HG02970 (cell line): ENCODE measurements at regions not wholly inside any gene's neighbourhood (a gene's known extent, or its start where the extent isn't known, plus 50 kb on each side); places are given as distances from the start of the nearest gene placed in this dataset.
"Not testable (repeated sequence)": the region's sequence is repeated elsewhere in the genome, so short reads cannot be mapped to it uniquely, and the experiment has no call there.

Experiments
- ATAC-seq: cut with Tn5 transposase; IDR thresholded peaks from one replicate; pipeline ENCODE4 v1.9.1; 2021; ENCODE audit warnings: mild to moderate bottlenecking, moderate library complexity, moderate number of reproducible peaks; ENCODE audit not compliant: unreplicated experiment, low FRiP score

DNA sequence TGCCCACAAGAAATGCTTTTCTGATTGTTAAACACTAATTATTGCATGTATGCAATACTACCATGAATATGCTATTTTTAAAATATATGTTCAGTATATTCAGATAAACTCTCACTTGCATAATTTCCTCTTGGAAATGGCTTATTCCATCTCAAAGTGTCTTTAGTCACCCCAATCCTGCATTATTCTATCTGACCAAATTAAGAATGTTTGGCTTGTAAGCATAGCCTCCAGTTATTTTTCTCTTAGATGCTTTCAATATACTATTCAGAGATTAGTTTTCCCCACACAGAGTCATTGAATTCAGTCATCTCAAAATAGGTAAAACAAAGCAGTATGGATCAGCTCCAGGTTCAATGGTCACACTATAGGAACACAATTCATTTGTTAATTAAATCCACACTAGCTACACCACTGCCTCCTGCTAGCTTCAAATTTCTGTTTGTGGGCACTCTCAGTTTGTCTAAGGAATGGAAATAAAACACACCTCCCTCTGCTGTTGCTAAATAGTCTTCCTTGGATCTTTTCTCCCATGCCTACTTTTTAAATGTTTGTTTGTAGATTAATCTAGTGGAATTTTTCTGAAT, 134.6 kb upstream of the TBCA start:
- no peak for ATAC-seq

- no peak for ATAC-seq
Observed at GRCh38 chr5:77909237-77909636, 133.1 kb upstream of the TBCA start.

GRCh38 chr5:77908787-77909186, 132.6 kb upstream of the TBCA start:
- no peak for ATAC-seq

DNA sequence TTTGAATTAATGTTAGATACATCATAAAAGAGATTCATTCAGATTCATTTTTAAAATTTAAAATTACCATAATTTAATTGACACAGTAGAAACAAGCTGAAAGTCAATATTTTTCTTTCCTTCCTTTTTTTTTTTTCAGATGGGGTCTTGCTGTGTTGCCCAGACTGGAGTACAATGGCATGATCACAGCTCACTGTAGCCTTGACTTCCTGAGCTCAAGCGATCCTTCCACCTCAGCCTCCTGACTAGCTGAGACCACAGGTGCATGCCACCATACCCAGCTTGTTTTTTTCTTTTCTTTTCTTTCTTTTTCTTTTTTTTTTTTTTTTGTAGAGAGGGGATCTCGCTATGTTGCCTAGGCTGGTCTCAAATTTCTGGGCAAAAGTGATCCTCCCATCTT, 131.6 kb upstream of the TBCA start:
- ATAC-seq, result no peak

GRCh38 chr5:77906806-77907205, 130.7 kb upstream of the TBCA start:
- no peak for ATAC-seq

GRCh38 chr5:77904362-77904761, 128.2 kb upstream of the TBCA start:
- no peak for ATAC-seq

- no peak for ATAC-seq
Observed at GRCh38 chr5:77900691-77901090, 124.6 kb upstream of the TBCA start.

DNA sequence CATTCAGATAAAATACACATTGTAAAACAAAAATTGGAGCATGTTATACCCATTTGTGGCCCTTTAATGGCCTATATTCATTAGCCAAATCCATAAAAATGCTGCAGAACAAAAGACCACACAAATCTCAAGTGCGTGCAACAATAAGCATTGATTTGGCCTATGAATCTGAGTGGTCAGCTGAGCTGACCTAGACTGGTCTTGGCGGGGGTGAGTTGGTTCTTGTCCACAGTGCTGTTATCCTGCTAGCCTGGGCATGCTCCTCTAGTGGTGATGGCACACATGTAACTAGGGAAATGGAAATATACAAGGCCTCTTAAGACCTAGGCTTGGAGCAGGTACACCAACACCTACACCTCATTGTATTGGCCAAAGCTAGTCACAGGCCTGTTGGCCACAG, 122.2 kb upstream of the TBCA start:
- no peak for ATAC-seq

- no peak for ATAC-seq
Observed at GRCh38 chr5:77896338-77896737, 120.2 kb upstream of the TBCA start.

DNA sequence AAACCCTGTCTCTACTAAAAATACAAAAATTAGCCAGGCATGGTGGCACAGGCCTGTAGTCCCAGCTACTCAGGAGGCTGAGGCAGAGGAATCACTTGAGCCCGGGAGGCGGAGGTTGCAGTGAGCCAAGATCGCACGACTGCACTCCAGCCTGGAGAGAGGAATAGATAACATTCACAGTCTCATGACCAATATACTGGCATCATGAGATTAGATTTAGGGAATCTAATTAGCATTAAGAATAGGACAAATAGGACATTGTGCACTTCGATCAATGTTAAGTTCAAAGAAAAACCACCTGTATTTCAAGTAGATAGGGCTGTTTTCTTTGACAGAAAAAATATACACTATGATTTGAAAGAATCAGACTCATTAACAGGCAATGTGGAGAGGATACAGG, 118.0 kb upstream of the TBCA start:
- not testable (repeated sequence) for ATAC-seq

- no peak for ATAC-seq
Observed at GRCh38 chr5:77893225-77893860, 117.2 kb upstream of the TBCA start.

- ATAC-seq, result no peak
Observed at GRCh38 chr5:77892061-77893010, 116.2 kb upstream of the TBCA start.

DNA sequence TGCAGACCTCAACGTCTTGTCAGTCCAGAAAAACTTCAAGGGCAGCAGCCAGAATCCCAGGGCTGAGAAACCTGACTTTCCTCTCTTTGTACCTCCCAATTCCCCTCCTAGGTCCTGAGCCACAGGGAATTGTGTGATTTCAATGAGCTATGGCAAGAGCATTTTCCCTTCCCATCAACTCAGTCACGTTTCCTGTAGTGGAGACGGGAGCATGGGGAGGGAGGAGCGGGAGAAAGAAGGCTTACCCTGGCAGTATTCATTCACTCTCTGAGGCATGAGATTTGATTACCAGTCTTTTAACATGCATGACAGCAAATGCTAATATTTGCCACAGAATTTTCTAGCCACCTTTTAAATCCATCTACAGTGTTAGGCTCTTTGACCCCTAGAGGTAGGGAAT, 109.4 kb upstream of the TBCA start:
- no peak for ATAC-seq

DNA sequence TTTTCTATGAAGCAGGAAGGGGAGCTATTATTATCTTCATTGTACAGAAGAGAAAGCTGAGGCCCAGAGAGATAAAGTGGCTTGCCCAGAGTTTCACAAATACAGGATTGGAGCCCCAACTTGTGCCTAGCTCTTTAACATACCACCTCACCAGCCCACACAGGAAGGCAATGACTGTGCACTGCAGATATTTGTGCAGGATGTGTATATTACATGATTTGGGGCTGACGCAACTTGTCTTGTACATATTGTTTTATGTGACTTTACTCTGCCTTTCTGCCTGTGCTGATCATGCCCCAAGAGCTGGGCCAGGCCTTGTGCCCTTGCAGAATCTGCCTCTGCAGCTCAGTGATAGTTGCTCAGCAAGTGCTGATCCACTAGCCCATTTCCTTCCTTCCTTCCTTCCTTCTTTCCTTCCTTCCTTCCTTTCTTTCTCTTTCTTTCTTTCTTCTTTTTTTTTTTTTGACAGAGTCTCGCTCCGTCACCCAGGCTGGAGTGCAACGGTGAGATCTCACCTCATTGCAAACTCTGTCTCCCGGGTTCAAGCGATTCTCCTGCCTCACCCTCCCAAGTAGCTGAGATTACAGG, 106.6 kb upstream of the TBCA start:
- ATAC-seq, result no peak

DNA sequence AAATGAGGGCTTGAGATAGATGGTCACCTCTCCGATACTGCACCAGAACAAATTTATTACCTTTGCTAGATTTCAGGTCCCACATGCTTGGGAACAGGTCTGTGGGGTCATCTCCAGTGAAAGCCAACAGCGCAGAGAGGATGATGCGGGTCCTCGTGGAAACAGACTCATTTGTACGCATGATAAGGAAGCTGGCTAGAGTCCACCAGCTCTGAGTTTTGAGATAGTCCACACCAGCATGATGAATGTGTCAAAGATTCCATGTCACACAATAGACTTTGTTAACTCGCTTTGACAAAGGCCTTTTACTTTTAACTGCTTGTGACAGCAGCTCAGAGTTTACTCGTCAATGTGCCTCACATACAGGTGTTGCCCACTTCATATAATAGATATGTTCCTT, 105.4 kb upstream of the TBCA start:
- ATAC-seq, result no peak

DNA sequence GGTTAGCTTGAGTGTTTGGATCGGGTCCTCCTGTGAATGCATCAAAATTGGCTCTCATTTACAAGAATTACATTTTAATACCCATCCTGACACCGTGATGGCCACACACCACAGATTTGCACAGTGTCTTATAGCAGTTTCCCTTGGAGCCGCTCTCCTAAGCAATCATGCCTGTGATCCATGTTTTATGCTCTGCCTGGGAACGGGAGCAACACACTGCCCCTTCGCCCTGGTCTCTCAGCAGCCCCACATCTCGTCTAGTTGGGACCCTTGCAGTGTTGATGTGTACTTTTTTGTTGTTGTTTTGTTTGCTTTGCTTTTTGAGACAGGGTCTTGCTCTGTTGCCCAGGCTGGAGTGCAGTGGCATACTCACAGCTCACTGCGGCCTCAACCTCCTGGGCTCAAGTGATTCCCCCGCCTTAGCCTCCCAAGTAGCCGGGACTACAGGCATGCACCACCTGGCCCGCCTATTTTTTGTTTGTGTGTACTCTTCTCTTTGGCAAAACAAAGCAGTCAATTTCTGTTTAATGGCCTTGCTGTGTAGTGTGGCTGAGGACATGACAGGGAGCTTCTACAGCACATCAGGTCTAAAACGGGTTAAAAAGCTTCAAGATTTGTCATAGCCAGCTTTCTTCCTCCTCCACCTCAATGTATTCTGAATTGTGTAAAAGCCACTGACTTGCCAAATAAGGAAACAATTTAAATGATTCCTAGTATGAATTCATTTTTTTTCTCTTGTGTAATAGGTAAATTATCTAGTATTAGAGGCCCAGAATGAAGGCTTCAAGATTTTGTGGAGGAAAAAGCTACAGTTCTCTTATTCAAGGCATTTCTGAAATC, 101.6 kb upstream of the TBCA start:
- ATAC-seq, result no peak

- no peak for ATAC-seq
Observed at GRCh38 chr5:77876862-77877502, 100.8 kb upstream of the TBCA start.

GRCh38 chr5:77876316-77876715, 100.2 kb upstream of the TBCA start:
- ATAC-seq, result no peak

DNA sequence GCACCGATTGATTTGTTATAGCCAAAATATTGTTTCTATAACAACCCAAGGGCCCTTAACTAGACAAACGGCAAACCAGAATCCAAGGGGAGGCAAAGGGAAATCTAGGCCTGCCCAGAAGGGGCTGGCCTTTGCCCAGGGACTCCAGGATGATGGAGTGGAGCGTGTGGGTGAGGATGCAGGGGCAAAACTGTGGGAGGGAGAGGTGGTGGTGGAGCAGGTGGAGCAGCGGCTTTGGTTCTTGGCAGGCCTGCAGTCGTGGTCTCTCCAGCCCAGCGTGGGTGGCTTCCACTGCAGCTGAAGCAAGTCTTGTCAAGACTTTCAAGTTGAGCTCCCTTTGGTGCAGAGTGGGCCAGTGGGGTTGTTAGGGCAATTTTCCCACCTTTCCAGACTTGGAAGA, 98.6 kb upstream of the TBCA start:
- ATAC-seq, result no peak

DNA sequence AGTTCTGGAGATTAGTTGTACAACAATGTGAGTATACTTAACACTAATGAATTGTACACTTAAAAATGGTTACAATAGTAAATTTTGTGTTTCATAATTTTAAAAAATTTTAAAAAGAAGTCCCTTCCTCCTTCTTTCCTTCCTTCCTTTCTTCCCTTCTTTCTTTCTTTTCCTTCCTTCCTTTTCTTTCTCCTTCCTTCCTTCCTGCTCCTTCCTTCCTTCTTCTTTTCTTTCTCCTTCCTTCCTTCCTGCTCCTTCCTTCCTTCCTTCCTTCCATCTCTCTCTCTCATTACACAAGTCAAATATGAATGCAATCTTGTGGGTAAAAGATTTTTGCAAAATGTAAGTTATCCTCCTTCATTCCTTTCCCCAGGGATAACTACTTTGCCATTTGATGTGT, 97.1 kb upstream of the TBCA start:
- no peak for ATAC-seq
